SKM-1 treated with dmso at 0.1 percent for 144 hours (cell line): ENCODE measurements at regions not wholly inside any gene's neighbourhood (a gene's known extent, or its start where the extent isn't known, plus 50 kb on each side); places are given as distances from the start of the nearest gene placed in this dataset.

Source experiments
- DNase-seq: peaks from one replicate; lab custom pipeline; 2025; ENCODE audit not compliant: unreplicated experiment; lab: John Stamatoyannopoulos, UW

DNA sequence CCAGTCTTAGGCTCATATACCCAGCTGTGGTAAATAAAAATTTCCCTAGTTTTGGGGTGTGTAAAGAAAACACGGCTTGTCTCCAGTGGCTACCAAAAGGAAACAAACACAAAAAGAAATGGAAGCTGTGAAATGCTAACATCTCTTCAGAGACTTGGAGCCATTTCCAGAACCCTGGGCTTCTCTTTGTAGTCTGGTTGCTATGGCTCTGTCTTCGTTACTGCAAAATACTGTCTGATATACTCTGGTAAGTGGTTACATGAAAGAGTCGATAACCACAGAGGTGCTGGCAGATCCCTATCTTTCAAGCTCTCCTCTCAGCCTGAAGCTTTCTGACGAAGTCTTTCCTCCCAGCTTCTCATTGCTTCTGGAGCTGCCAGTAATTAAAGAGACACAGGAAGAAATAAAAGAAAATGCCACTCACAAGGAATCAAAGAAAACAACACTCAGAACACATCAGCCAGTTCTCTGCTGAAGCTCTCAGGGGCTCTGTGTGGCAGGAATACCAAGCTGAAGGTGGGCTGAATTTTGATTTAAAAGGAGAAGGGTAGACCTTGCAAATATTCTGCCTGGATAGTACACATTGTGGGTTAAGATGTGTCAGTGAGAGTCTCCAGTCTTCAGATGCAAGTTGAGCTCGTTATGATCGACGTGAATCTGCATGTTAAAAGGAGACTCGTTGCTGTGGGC is 107.6 kb upstream of the FAM9C start:
- DNase-seq, result no peak

- DNase-seq, result no peak
Measured at GRCh38 chrX:13149702-13150350, 105.4 kb upstream of the FAM9C start.

DNA sequence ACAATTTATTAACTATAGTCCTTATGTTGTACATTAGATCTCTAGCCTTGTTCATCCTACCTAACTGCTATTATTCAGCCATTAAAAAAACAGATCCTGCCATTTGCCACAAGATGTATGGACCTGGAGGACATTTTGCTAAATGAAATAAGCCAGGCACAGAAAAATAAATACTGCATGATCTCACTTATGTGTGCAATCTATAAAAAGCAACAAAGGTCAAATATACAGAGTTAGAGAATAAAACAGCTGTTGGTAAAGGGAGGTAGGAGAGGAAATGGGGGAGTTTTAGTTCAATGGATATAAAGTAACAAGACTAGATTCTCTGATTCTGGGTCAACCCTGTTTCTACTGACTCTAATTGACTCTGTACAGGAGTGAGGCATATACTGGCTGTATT is 103.3 kb upstream of the FAM9C start:
- DNase-seq, result no peak

DNA sequence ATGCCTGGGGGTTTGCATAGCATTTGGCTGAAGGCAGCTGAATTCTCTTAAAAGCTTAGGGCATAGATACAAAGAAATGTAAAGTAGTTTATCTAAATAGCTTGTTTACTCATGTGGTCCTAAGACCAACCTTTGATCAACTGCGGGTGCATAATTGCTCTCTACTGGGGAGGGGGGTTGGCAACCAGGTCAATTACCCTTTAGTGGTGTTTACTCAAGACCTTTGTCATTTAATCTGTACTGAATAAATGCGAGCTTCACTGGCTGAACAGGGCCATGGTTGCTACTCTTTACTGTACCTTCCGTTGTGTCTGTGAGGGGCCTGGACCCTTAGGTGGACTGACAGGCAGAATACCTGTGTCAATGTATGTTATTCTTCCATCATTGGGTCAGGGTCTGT is 102.7 kb upstream of the FAM9C start:
- no peak for DNase-seq

GRCh38 chrX:13144927-13145655 is 100.7 kb upstream of the FAM9C start:
- no peak for DNase-seq

- DNase-seq, result peak; percentile 41
Measured at GRCh38 chrX:13142891-13143290, 98.5 kb upstream of the FAM9C start.

GRCh38 chrX:13140007-13140406 is 95.6 kb upstream of the FAM9C start:
- DNase-seq, result no peak

- peak; percentile 87 for DNase-seq
Measured at GRCh38 chrX:13131396-13132137, 87.1 kb upstream of the FAM9C start.

- DNase-seq, result no peak
Measured at GRCh38 chrX:13130816-13131215, 86.4 kb upstream of the FAM9C start.

DNA sequence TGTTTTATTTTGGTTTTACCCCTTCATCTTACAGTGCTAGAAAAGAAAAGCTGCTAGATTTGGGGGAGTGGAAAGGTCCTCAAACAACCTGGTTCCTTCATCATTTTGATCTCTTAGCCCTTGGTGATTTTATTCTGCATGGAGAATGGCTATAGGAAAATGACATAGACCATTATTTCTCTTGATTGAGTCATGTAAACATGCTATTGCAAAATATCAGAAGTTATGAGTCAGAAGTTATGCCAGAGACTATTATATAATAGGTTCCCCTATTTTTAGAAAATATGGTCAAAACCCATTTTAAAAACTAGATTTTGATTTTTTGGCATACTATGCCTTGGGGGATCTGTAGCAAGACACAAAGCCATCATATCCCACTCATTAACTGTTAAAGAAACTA is 83.7 kb upstream of the FAM9C start:
- peak; percentile 24 for DNase-seq

DNA sequence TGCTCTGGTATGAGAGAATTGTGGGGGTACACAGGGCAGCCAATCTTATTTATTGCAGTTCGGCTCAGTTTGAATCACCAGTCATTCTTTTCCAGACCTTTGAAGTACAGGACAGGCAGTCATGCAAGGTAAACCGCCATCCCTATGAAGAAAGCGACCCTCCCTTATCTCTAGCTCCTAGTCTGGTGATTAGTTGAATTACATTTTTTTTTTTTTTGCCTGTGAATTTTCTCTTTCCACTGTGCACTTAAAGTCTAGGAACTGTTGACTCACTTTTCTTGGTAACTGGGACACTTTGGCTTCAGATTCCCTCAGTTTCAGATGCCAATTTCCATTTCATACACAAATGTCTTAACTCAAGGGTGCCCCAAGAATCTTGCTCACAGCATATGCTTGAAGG is 82.4 kb upstream of the FAM9C start:
- DNase-seq, result no peak

DNA sequence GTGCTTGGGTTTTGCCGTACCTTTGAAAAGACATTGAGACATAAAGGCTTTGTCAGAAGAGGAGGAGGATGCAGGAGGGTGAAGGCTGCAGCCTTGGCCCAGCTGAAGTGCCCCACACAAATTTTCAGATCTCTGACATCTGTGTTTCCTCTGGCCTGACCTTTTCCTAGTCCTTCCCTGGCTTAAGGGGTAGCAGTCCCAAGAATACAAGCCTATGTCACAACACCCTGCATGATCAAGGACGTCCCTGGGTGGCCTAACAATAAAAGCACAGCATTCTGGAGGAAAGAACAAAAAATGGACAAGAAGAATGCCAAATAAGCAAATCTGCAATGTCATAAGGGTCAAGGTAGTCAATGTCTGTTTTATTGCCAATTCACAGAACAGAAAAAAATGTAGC is 80.8 kb upstream of the FAM9C start:
- no peak for DNase-seq

GRCh38 chrX:13123857-13124345 is 79.5 kb upstream of the FAM9C start:
- no peak for DNase-seq

DNA sequence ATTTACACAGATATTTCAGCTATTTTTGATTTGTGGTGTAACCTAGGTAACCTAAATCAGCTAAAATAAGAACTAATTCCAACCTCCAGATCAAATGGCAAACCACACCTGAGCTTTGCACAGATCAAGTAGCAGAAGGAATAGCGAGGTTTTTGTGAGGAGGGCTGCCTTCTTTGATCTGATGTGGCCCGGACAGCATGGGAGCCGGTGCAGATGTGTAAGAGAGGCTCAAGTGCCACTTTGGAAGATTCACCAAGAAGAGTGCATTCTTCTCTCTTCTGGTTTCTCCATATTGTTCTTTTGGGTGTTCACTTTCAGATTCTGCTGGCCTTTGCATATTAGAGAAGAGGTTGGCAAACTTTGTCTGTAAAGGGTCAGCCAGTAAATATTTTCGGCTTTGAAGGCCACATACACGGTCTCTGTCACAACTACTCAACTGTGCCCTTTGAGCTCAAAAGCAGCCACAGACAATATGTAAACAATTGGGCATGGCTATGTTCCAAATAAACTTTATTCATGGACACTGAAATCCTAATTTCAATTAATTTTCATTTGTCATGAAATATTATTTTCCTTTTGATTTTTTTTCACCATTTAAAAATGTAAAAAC is 78.9 kb upstream of the FAM9C start:
- DNase-seq, result no peak

GRCh38 chrX:13121020-13121555 is 76.7 kb upstream of the FAM9C start:
- DNase-seq, result no peak

GRCh38 chrX:13120017-13120416 is 75.6 kb upstream of the FAM9C start:
- no peak for DNase-seq

DNA sequence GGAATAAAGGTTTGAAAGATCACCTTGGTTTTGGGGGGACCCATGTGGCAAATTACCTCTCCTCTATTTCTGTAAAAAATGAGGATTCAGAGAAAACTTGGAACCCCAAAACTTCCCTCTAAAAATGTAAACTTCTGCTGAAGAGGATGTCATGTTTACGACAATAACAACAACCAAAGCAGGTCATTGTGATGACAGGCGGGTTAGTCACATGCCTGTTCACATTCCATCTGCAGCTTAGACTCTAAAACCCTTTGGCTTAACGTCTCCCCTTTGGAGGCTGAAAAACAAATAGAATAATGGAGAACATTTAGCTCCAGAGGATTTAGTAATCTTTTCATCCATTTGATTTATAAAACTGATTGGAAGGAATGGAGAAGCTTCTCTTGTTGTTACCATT is 75.0 kb upstream of the FAM9C start:
- DNase-seq, result no peak

DNA sequence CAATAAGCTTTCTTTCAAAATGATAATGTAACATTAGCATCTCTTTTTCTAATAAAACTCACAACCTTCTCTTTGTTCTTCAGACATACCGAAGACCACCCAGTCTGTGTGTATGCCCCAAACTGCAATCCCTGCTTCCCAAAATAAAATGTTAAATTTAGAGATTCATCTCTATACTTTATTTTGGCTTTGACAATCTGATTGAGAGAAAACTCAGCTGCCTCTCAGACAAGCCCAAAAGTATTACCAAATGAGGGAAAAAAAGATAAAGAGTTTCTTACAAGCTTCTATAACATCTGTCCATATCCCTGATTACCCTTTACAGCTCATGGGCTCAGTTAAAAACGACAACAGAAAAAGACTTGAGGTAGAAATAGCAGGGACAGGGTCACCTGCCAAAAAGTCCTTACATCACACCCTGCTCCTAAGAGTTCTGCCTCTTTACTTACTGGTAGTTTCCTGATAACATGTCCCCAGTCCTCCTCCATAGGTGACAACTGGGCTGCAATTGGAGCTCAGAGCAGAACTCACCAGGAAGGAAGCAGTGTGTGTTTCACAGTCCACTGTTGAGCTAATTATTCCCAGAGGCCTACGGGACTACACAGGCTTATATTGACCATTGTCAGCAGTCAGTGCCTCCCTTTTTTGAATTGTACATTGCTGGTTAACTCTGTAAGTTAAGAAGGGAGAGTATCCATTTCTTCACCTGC is 70.9 kb upstream of the FAM9C start:
- DNase-seq, result no peak

- DNase-seq, result no peak
Measured at GRCh38 chrX:13112499-13112898, 68.1 kb upstream of the FAM9C start.
